HepG2 (cell line): ENCODE measurements at regions not wholly inside any gene's neighbourhood (a gene's known extent, or its start where the extent isn't known, plus 50 kb on each side); places are given as distances from the start of the nearest gene placed in this dataset.

ENCODE experiments used
- ATAC-seq: fragments of 200-7000 bp; cut with Tn5 transposase; 3 replicates; pipeline ENCODE4 v1.9.1; 2020; ENCODE audit warnings: mild to moderate bottlenecking, moderate library complexity
- BruUV-seq: library from RNA; stranded (reverse); fragments of 400-500 nt; replicated peaks from 2 replicates; lab custom pipeline; 2021; lab: Mats Ljungman, UMichigan
- CTCF ChIA-PET: fragments of 300-600 bp; formaldehyde crosslinking; extraction: SDS; loops from one replicate; lab custom pipeline; 2021; ENCODE audit warnings: low total read pairs, inconsistent platforms, low intra/inter-chr PET ratio; lab: Yijun Ruan, JAX
- POLR2A ChIA-PET: fragments of 350-600 bp; sonication (Branson Sonifier 250); formaldehyde crosslinking; loops from one replicate; lab custom pipeline; 2020; ENCODE audit warnings: antibody characterized with exemption, inconsistent platforms; lab: Yijun Ruan, JAX
- DNase-seq: peaks from one replicate; pipeline ENCODE4 v3.0.0-alpha.2; 2015; ENCODE audit warnings: low spot score
- FAIRE-seq: peaks from 3 replicates; lab custom pipeline; 2011; peaks lifted over from hg19 to GRCh38; lab: Jason Lieb, UNC
- H2AFZ ChIP-seq: one replicate; pipeline ENCODE4 v1.6.1; 2011; ENCODE audit warnings: low read length, inconsistent platforms
- H3K27ac ChIP-seq: fragments of 300-600 bp; 3 replicates; pipeline ENCODE4 v1.8.0; 2011; ENCODE audit warnings: mixed run types, mild to moderate bottlenecking, mixed read lengths, low read length, inconsistent platforms; ENCODE audit not compliant: insufficient read depth; ENCODE audit errors: extremely low read length
- H3K27me3 ChIP-seq, 2 experiments: fragments of 200-600 bp in 1 of 2; 2 replicates in 1 of 2; 3 replicates in 1 of 2; pipeline versions ENCODE4 v1.6.0 to v1.8.0; 2011; ENCODE audit warnings: low read length in 2 of 2, mild to moderate bottlenecking in 2 of 2, moderate library complexity in 2 of 2, inconsistent platforms in 1 of 2; ENCODE audit not compliant: insufficient read depth in 2 of 2, control insufficient read depth in 1 of 2
- H3K36me3 ChIP-seq, 2 experiments: fragments of 200-600 bp in 1 of 2; replicated peaks in 1 of 2; 2 replicates in 1 of 2; 3 replicates in 1 of 2; pipeline versions ENCODE4 v1.5.1 to v1.8.0; 2011; ENCODE audit warnings: low read length in 2 of 2, inconsistent platforms in 1 of 2; ENCODE audit not compliant: insufficient read depth in 2 of 2, control insufficient read depth in 1 of 2
- H3K4me1 ChIP-seq: 2 replicates; pipeline ENCODE4 v1.5.1; 2012; ENCODE audit warnings: low read length, inconsistent platforms; ENCODE audit not compliant: insufficient read depth
- H3K4me2 ChIP-seq: 2 replicates; pipeline ENCODE4 v1.6.0; 2011; ENCODE audit warnings: low read depth, low read length, inconsistent platforms
- H3K4me3 ChIP-seq, 3 experiments: fragments of 200-600 bp in 1 of 3; sonication (generic), shearing (Covaris generic) in 1 of 3; replicated peaks in 1 of 3; 2 replicates each; pipeline ENCODE4 v1.5.1; 2011 to 2016; ENCODE audit warnings: low read length in 3 of 3, inconsistent platforms in 2 of 3, low read depth in 2 of 3, mild to moderate bottlenecking in 2 of 3, control low read depth in 1 of 3, mixed read lengths in 1 of 3; ENCODE audit not compliant: insufficient read depth in 1 of 3
- H3K79me2 ChIP-seq: one replicate; pipeline ENCODE4 v1.6.1; 2011; ENCODE audit warnings: low read length, inconsistent platforms; ENCODE audit not compliant: insufficient read depth
- H3K9ac ChIP-seq: 2 replicates; pipeline ENCODE4 v1.6.0; 2011; ENCODE audit warnings: mild to moderate bottlenecking, low read depth, low read length, inconsistent platforms; ENCODE audit not compliant: insufficient read depth
- H3K9me3 ChIP-seq: 2 replicates; pipeline ENCODE4 v1.5.1; 2012; ENCODE audit warnings: mild to moderate bottlenecking, low read length
- H4K20me1 ChIP-seq: 2 replicates; pipeline ENCODE4 v1.6.0; 2011; ENCODE audit warnings: inconsistent platforms, mild to moderate bottlenecking, low read length, moderate library complexity; ENCODE audit not compliant: insufficient read depth
- FOSL1 ChIP-seq: sonication (generic); formaldehyde crosslinking; IDR thresholded peaks from 2 replicates; pipeline ENCODE4 v1.9.0; 2021; ENCODE audit warnings: missing genetic modification reagents, borderline replicate concordance
- MAFG ChIP-seq: sonication (generic); formaldehyde crosslinking; IDR thresholded peaks from 2 replicates; pipeline ENCODE4 v1.5.1; 2020; ENCODE audit warnings: mild to moderate bottlenecking, missing genetic modification reagents
- MIER3 ChIP-seq: IDR thresholded peaks from 2 replicates; pipeline ENCODE4 v1.6.1; 2016; ENCODE audit warnings: missing compliant biosample characterization, borderline replicate concordance
- SMARCE1 ChIP-seq: fragments of 450-650 bp; IDR thresholded peaks from 2 replicates; pipeline ENCODE4 v1.6.1; 2017; ENCODE audit warnings: borderline replicate concordance
- ZNF24 ChIP-seq: fragments of 450-650 bp; IDR thresholded peaks from 2 replicates; pipeline ENCODE4 v1.6.1; 2017; ENCODE audit warnings: antibody characterized with exemption, mild to moderate bottlenecking
- WGBS: methylation state at CpG from one replicate; pipeline ENCODE4 v1.1.6; 2017; ENCODE audit warnings: low lambda C conversion rate; 5-methylcytosine and 5-hydroxymethylcytosine counted together
- in situ Hi-C: cut with HindIII; loops from 2 replicates; pipeline ENCODE4 v1.10.0; 2017; ENCODE audit warnings: low pct_unique_long_range_greater_than_20kb; ENCODE audit not compliant: extremely low pct_ligation_motif_present
- intact Hi-C: fragments of 100-400 bp; cut with micrococcal nuclease; formaldehyde crosslinking; loops from one replicate; pipeline ENCODE4 v1.10.0; 2022; ENCODE audit not compliant: unreplicated experiment
- TF ChIP-seq, protein P1 (sequence below): sonication (generic); formaldehyde crosslinking; IDR thresholded peaks from 2 replicates; pipeline ENCODE4 v1.5.0; 2020; ENCODE audit warnings: mild to moderate bottlenecking, missing genetic modification reagents, moderate library complexity
- TF ChIP-seq, protein P2 (sequence below): sonication (generic); formaldehyde crosslinking; IDR thresholded peaks from 2 replicates; pipeline ENCODE4 v1.4.0; 2020; ENCODE audit warnings: missing genetic modification reagents; ENCODE audit errors: not compliant biosample characterization
- TF ChIP-seq, protein P3 (sequence below): sonication (generic); formaldehyde crosslinking; IDR thresholded peaks from 2 replicates; pipeline ENCODE4 v1.4.0; 2020; ENCODE audit warnings: missing genetic modification reagents, mild to moderate bottlenecking, borderline replicate concordance
- TF ChIP-seq, protein P4 (sequence below): sonication (generic); formaldehyde crosslinking; IDR thresholded peaks from 2 replicates; pipeline ENCODE4 v1.4.0; 2020; ENCODE audit warnings: mild to moderate bottlenecking, missing genetic modification reagents, borderline replicate concordance

DNA sequence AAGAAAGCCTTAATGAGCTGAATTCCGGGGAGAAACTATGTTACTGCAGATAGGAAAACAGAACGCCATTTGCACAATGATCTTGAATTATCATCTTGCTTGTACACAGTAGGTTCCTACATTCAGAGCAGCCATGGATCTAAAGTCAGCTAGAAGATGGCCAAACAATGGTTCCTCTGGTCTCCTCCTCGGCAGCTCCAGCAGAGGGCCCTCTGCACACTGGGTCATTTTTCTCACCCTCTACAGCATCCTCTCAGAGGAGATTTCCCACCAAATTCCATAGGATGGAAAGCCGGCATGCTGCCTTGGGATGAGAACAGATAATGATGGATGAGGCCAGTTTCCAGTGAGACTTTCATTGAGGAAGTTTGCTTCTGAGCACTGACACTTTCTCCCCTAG is 308.5 kb upstream of the NFE2L3 start:
- Histone ChIP-seq H3K27me3 (peaks cover 2 to 20% of the 10 kb centered on the region in 2 experiments; a peak in 2 of 5 replicates), H2AFZ (no peak overlapping the region), H3K27ac (no peak overlapping the region), H4K20me1 (no peaks in the 10 kb centered on the region), H3K36me3 (no peaks in the 10 kb centered on the region), H3K79me2 (no peaks in the 10 kb centered on the region), H3K9ac (no peak overlapping the region), H3K4me3 (no peak overlapping the region), H3K4me1 (peaks cover 10% of the 10 kb centered on the region; the same call in 1 of the 2 replicates), H3K9me3 (no peaks in the 10 kb centered on the region), H3K4me2 (no peak overlapping the region)
- BruUV-seq = no TSS peak
- TF ChIP-seq, protein P1, sequence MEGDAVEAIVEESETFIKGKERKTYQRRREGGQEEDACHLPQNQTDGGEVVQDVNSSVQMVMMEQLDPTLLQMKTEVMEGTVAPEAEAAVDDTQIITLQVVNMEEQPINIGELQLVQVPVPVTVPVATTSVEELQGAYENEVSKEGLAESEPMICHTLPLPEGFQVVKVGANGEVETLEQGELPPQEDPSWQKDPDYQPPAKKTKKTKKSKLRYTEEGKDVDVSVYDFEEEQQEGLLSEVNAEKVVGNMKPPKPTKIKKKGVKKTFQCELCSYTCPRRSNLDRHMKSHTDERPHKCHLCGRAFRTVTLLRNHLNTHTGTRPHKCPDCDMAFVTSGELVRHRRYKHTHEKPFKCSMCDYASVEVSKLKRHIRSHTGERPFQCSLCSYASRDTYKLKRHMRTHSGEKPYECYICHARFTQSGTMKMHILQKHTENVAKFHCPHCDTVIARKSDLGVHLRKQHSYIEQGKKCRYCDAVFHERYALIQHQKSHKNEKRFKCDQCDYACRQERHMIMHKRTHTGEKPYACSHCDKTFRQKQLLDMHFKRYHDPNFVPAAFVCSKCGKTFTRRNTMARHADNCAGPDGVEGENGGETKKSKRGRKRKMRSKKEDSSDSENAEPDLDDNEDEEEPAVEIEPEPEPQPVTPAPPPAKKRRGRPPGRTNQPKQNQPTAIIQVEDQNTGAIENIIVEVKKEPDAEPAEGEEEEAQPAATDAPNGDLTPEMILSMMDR (CRISPR knock-in tag) = 0 out of 2 replicates have a peak, but pooled peaks have one; percentile 5
- TF ChIP-seq FOSL1 = no peak
- FAIRE-seq (no peak), DNase-seq (no peak), ATAC-seq (no peak)
- WGBS = 39% methylated on average over 4 of the region's 4 CpGs
- in situ Hi-C loops (no loop called here), intact Hi-C loops (no loop called here)
- CTCF ChIA-PET = no interaction called here
- POLR2A ChIA-PET = no interaction called here

DNA sequence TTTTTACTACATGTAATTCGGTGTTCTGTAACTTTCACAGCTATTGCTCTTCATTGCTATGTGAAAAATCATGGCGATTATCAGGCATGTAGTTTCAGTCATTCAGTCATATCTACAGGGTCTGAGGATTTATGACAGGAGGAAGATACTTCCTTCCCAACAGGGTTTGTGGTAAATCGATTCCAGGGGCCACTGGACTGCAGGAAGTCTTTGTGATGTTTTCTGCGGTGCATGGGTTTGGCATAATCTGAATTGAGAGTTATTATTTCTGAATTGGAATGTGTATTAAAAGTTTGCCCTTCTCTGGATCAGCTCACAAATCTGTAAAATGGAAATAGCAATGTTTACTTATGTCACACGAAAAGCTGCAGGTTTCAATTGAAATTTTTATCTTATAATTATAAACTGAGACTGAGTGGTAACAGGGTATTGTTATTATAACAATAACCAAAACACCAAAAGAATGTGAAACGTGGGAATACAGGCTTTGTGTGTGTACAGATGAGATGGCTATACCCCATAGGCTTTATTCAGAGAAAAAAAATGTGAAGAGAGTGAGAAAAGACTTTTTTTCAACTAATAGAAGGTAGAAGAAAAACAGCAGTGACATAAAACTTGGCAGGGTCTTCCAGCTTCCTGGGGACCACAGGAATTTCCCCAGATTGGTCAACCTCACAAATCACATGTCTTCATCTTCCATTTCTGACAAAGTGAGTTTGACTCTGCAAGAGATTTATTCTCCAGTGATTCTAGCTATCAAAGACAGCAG is 307.7 kb upstream of the NFE2L3 start:
- Histone ChIP-seq H3K79me2 (no peaks in the 10 kb centered on the region), H3K9ac (no peak overlapping the region), H3K4me1 (peaks cover 13% of the 10 kb centered on the region), H3K4me3 (no peak overlapping the region), H3K9me3 (no peaks in the 10 kb centered on the region), H3K27ac (no peak overlapping the region), H2AFZ (no peak overlapping the region), H3K27me3 (peaks cover 2 to 22% of the 10 kb centered on the region in 2 experiments; a peak in 2 of 5 replicates), H3K36me3 (no peaks in the 10 kb centered on the region), H4K20me1 (no peaks in the 10 kb centered on the region), H3K4me2 (no peak overlapping the region)
- intact Hi-C loops (no loop called here), in situ Hi-C loops (no loop called here)
- POLR2A ChIA-PET = no interaction called here
- 31% methylated on average over 6 of the region's 6 CpGs for WGBS
- no peak for DNase-seq
- no peak for ATAC-seq
- CTCF ChIA-PET = no interaction called here
- FAIRE-seq = no peak
- BruUV-seq = no TSS peak
- TF ChIP-seq, protein P2, sequence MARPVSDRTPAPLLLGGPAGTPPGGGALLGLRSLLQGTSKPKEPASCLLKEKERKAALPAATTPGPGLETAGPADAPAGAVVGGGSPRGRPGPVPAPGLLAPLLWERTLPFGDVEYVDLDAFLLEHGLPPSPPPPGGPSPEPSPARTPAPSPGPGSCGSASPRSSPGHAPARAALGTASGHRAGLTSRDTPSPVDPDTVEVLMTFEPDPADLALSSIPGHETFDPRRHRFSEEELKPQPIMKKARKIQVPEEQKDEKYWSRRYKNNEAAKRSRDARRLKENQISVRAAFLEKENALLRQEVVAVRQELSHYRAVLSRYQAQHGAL = no peak
- TF ChIP-seq MIER3 (CRISPR knock-in tag) (no peak), ZNF24 (no peak), SMARCE1 (no peak), MAFG (no peak)
- TF ChIP-seq, protein P3, sequence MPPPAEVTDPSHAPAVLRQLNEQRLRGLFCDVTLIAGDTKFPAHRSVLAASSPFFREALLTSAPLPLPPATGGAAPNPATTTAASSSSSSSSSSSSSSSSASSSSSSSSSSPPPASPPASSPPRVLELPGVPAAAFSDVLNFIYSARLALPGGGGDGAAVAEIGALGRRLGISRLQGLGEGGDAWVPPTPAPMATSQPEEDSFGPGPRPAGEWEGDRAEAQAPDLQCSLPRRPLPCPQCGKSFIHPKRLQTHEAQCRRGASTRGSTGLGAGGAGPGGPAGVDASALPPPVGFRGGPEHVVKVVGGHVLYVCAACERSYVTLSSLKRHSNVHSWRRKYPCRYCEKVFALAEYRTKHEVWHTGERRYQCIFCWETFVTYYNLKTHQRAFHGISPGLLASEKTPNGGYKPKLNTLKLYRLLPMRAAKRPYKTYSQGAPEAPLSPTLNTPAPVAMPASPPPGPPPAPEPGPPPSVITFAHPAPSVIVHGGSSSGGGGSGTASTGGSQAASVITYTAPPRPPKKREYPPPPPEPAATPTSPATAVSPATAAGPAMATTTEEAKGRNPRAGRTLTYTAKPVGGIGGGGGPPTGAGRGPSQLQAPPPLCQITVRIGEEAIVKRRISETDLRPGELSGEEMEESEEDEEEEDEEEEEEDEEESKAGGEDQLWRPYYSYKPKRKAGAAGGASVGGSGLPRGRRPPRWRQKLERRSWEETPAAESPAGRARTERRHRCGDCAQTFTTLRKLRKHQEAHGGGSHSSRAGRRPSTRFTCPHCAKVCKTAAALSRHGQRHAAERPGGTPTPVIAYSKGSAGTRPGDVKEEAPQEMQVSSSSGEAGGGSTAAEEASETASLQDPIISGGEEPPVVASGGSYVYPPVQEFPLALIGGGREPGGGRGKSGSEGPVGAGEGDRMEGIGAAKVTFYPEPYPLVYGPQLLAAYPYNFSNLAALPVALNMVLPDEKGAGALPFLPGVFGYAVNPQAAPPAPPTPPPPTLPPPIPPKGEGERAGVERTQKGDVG = no peak
- TF ChIP-seq, protein P4, sequence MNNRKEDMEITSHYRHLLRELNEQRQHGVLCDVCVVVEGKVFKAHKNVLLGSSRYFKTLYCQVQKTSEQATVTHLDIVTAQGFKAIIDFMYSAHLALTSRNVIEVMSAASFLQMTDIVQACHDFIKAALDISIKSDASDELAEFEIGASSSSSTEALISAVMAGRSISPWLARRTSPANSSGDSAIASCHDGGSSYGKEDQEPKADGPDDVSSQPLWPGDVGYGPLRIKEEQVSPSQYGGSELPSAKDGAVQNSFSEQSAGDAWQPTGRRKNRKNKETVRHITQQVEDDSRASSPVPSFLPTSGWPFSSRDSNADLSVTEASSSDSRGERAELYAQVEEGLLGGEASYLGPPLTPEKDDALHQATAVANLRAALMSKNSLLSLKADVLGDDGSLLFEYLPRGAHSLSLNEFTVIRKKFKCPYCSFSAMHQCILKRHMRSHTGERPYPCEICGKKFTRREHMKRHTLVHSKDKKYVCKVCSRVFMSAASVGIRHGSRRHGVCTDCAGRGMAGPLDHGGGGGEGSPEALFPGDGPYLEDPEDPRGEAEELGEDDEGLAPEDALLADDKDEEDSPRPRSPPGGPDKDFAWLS (CRISPR knock-in tag) = no peak
